ENCODE measurements at regions not wholly inside any gene's neighbourhood (a gene's known extent, or its start where the extent isn't known, plus 50 kb on each side); places are given as distances from the start of the nearest gene placed in this dataset.

DNA sequence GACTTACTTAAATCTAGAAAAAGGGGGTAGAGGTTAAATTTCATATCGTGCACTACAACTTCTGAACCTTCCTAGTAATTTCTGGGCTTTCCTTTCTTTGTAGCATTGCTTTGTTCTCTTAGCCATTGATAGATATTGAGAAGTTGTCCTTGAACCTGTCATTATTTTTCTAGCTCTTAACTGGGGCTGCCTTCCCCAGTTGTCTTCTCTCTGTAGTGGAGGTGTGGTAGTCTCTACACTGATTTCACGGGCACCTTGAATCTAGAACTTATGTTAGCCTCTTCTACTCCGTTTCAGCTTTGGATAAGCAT lies 504.0 kb downstream of the PCNX1 start:
- Histone ChIP-seq H4K5ac (ENCODE audit: low read depth, low read length) (peak overlapping the region; percentile 27), H3K9me1 (ENCODE audit: insufficient read depth, low read length) (peaks cover 4% of the 10 kb centered on the region), H3K36me3 (ENCODE audit: control insufficient read depth, insufficient read depth, low read length) (no peaks in the 10 kb centered on the region), H2BK20ac (ENCODE audit: low read depth, low read length) (peak overlapping the region; percentile 62; the same call in 1 of the 2 replicates), H3K9me3 (ENCODE audit: control insufficient read depth, insufficient read depth, low read length) (no peaks in the 10 kb centered on the region), H3K4me3 (ENCODE audit: insufficient read depth, low read depth, low read length) (no peak overlapping the region), H3K23ac (ENCODE audit: low read depth, low read length) (no peak overlapping the region), H3K4me1 (ENCODE audit: control insufficient read depth, insufficient read depth, low read length) (peaks cover 24% of the 10 kb centered on the region), H4K8ac (ENCODE audit: low read depth in 2 of 2, low read length in 2 of 2) (peak overlapping the region in 1 of 2 experiments; percentile 9; a peak in 1 of 4 replicates), H4K91ac (ENCODE audit: insufficient read depth, low read depth, low read length) (no peak overlapping the region; the same call in 1 of the 2 replicates), H3K27ac (ENCODE audit: insufficient read depth, low read length) (peak overlapping the region; percentile 50), H2BK5ac (ENCODE audit: low read depth, low read length, poor library complexity, severe bottlenecking) (peak overlapping the region; percentile 77), H3K4ac (ENCODE audit: low read depth, low read length) (peak overlapping the region; percentile 39; the same call in 1 of the 2 replicates), H2AFZ (replicated peaks; ENCODE audit: low read length, poor library complexity) (no peak overlapping the region), H2AK5ac (ENCODE audit: low read depth, low read length) (peak overlapping the region; percentile 57), H3K79me1 (ENCODE audit: low read depth in 1 of 2, low read length in 2 of 2) (peaks cover 19 to 68% of the 10 kb centered on the region in 2 experiments), H2AK9ac (replicated peaks; ENCODE audit: low read depth, low read length, poor library complexity) (no peak overlapping the region), H3K4me2 (ENCODE audit: low read depth, low read length) (peak overlapping the region; percentile 52; the same call in 1 of the 2 replicates), H4K20me1 (ENCODE audit: insufficient read depth, low read length) (no peaks in the 10 kb centered on the region; the same call in 1 of the 2 replicates), H3K18ac (ENCODE audit: low read depth, low read length) (peak overlapping the region; percentile 67), H2BK15ac (ENCODE audit: low read depth, low read length) (0 out of 3 replicates have a peak overlapping the region, but pooled peaks have one; percentile 45), H3K9ac (ENCODE audit: low read depth, low read length) (no peak overlapping the region), H3K27me3 (ENCODE audit: control insufficient read depth, insufficient read depth, low read length) (no peaks in the 10 kb centered on the region), H3K14ac (replicated peaks; ENCODE audit: low read depth, low read length) (peak overlapping the region; percentile 42), H3K56ac (ENCODE audit: extremely low read depth, insufficient read depth, low read length) (no peak overlapping the region), H2BK120ac (ENCODE audit: low read depth, low read length) (peak overlapping the region; percentile 12; the same call in 1 of the 2 replicates)
- dilution Hi-C loops (cut with HindIII; ENCODE audit: low sequenced_read_pairs, unreplicated experiment) (no loop called here), intact Hi-C loops (cut with micrococcal nuclease) (loop anchor here (5.0 kb wide), 1 partner anchor 54 kb away; no protein-coding TSS in a partner anchor), in situ Hi-C loops (cut with MboI; ENCODE audit: low sequenced_read_pairs) (no loop called here)
- POLR2A ChIA-PET (ENCODE audit: unreplicated experiment): no interaction called here
- CTCF ChIA-PET: interaction anchor here (0.6 to 1.2 kb wide), 2 partner anchors 90 to 245 kb away, joined by 3 read pairs; no protein-coding TSS in a partner anchor
- no peak for TF ChIP-seq USF2 (IDR thresholded peaks at IDR 0.05; ENCODE audit: low read depth, low read length)
- TF ChIP-seq MAFK (IDR thresholded peaks at IDR 0.05; ENCODE audit: low read depth, low read length): no peak
- TF ChIP-seq MXI1 (IDR thresholded peaks at IDR 0.05; ENCODE audit: borderline replicate concordance, low read depth, low read length): no peak
- no peak for TF ChIP-seq POLR2A (IDR thresholded peaks at IDR 0.05; ENCODE audit: low read depth, low read length)
- TF ChIP-seq FOS (IDR thresholded peaks at IDR 0.05; ENCODE audit: low read depth, low read length): no peak
- no peak for TF ChIP-seq SMC3 (IDR thresholded peaks at IDR 0.05; ENCODE audit: low read depth, low read length)
- no peak for TF ChIP-seq CHD1 (IDR thresholded peaks at IDR 0.05; ENCODE audit: low read depth, low read length)
- TF ChIP-seq RFX5 (IDR thresholded peaks at IDR 0.05; ENCODE audit: low read depth, low read length): no peak
- TF ChIP-seq RCOR1 (IDR thresholded peaks at IDR 0.05; ENCODE audit: insufficient replicate concordance, low read length): no peak
- no peak for TF ChIP-seq RAD21 (IDR thresholded peaks at IDR 0.05; ENCODE audit: low read length)
- no peak for TF ChIP-seq CTCF (conservative IDR thresholded peaks at IDR 0.05; ENCODE audit: low read depth, low read length)
- TF ChIP-seq BHLHE40 (IDR thresholded peaks at IDR 0.05; ENCODE audit: low read depth, low read length): no peak
- DNase-seq (no peak), ATAC-seq (ENCODE audit: low read depth) (no peak)
- no TSS peak for BruUV-seq (replicated peaks)
- no CpG with 5 or more reads among the region's 3 CpGs for WGBS, 2 experiments (ENCODE audit: extremely low coverage in 2 of 2, insufficient read length in 1 of 2)
